GM12878 (cell line): ENCODE measurements at regions not wholly inside any gene's neighbourhood (a gene's known extent, or its start where the extent isn't known, plus 50 kb on each side); places are given as distances from the start of the nearest gene placed in this dataset.

Experiments
- ATAC-seq: fragments of 200-7000 bp; cut with Tn5 transposase; 3 replicates; pipeline ENCODE4 v1.9.1; 2020; ENCODE audit warnings: mild to moderate bottlenecking, moderate library complexity
- BruUV-seq: library from RNA; stranded (reverse); fragments of 400-500 nt; replicated peaks from 2 replicates; lab custom pipeline; 2021; lab: Mats Ljungman, UMichigan
- CTCF ChIA-PET: fragments of 300-600 bp; sonication (Branson Sonifier 250); formaldehyde crosslinking; extraction: SDS; loops from one replicate; lab custom pipeline; 2021; ENCODE audit warnings: inconsistent platforms; lab: Yijun Ruan, JAX
- POLR2A ChIA-PET: fragments of 350-600 bp; formaldehyde crosslinking; extraction: SDS; loops from one replicate; lab custom pipeline; 2021; ENCODE audit warnings: inconsistent platforms; lab: Charles Lee
- RAD21 ChIA-PET: fragments of 300-600 bp; sonication (Branson Sonifier 250); formaldehyde crosslinking; loops from one replicate; lab custom pipeline; 2023; ENCODE audit warnings: antibody characterized with exemption; ENCODE audit not compliant: unreplicated experiment; lab: Charles Lee
- SMC1A ChIA-PET: fragments of 300-600 bp; sonication (Branson Sonifier 250); formaldehyde crosslinking; loops from one replicate; lab custom pipeline; 2023; ENCODE audit not compliant: unreplicated experiment, uncharacterized antibody; lab: Charles Lee
- DNase-seq: peaks from one replicate; pipeline ENCODE4 v3.0.0-alpha.2; 2011; ENCODE audit warnings: low read depth, low spot score
- FAIRE-seq: peaks from 3 replicates; lab custom pipeline; 2011; peaks lifted over from hg19 to GRCh38; lab: Jason Lieb, UNC
- H2AFZ ChIP-seq: 2 replicates; pipeline ENCODE4 v1.6.0; 2011; ENCODE audit warnings: low read depth, low read length, control low read depth; ENCODE audit not compliant: control insufficient read depth
- H3K27ac ChIP-seq: 2 replicates; pipeline ENCODE4 v1.5.1; 2011; ENCODE audit warnings: control low read depth; ENCODE audit not compliant: control insufficient read depth, insufficient read depth
- H3K27me3 ChIP-seq, 2 experiments: replicated peaks in 1 of 2; 2 replicates each; pipeline versions ENCODE4 v1.6.0 to v1.6.1; 2011; ENCODE audit warnings: low read length in 1 of 2; ENCODE audit not compliant: control insufficient read depth in 2 of 2, insufficient read depth in 2 of 2
- H3K36me3 ChIP-seq, 2 experiments: 2 replicates each; pipeline ENCODE4 v1.5.1; 2011; ENCODE audit warnings: low read length in 1 of 2; ENCODE audit not compliant: control insufficient read depth in 2 of 2, insufficient read depth in 2 of 2
- H3K4me1 ChIP-seq: 2 replicates; pipeline ENCODE4 v1.6.1; 2011; ENCODE audit warnings: mild to moderate bottlenecking, low read length, moderate library complexity, mixed read lengths; ENCODE audit not compliant: control insufficient read depth, insufficient read depth
- H3K4me2 ChIP-seq: 2 replicates; pipeline ENCODE4 v1.6.0; 2011; ENCODE audit warnings: control low read depth; ENCODE audit not compliant: control insufficient read depth, insufficient read depth
- H3K4me3 ChIP-seq: fragments of 200-600 bp; sonication (generic); 2 replicates; pipeline ENCODE4 v1.5.1; 2016
- H3K79me2 ChIP-seq: 2 replicates; pipeline ENCODE4 v1.6.0; 2011; ENCODE audit warnings: low read length; ENCODE audit not compliant: control insufficient read depth, insufficient read depth
- H3K9ac ChIP-seq: 2 replicates; pipeline ENCODE4 v1.8.0; 2011; ENCODE audit warnings: low read length, control low read depth, mixed read lengths; ENCODE audit not compliant: control insufficient read depth, insufficient read depth
- H3K9me3 ChIP-seq: replicated peaks from 3 replicates; pipeline ENCODE4 v1.5.1; 2011; ENCODE audit warnings: mild to moderate bottlenecking, low read length; ENCODE audit not compliant: control insufficient read depth, insufficient read depth
- H4K20me1 ChIP-seq: 2 replicates; pipeline ENCODE4 v1.6.0; 2011; ENCODE audit not compliant: control insufficient read depth, insufficient read depth
- BACH1 ChIP-seq: fragments of 450-650 bp; IDR thresholded peaks from 2 replicates; pipeline ENCODE4 v1.6.1; 2017; ENCODE audit warnings: mild to moderate bottlenecking, borderline replicate concordance
- BCL11A ChIP-seq: IDR thresholded peaks from 2 replicates; pipeline ENCODE4 v1.6.1; 2011; ENCODE audit warnings: low read depth, low read length
- KDM1A ChIP-seq: fragments of 200-600 bp; sonication (generic); IDR thresholded peaks from 2 replicates; pipeline ENCODE4 v1.6.1; 2016; ENCODE audit warnings: borderline replicate concordance
- LARP7 ChIP-seq: fragments of 450-650 bp; IDR thresholded peaks from 2 replicates; pipeline ENCODE4 v1.6.1; 2017; ENCODE audit warnings: mild to moderate bottlenecking
- RUNX3 ChIP-seq: IDR thresholded peaks from 2 replicates; pipeline ENCODE4 v1.6.1; 2012; ENCODE audit warnings: low read length, inconsistent platforms
- WGBS: methylation state at CpG from one replicate; pipeline ENCODE4 v1.1.6; 2016; ENCODE audit warnings: low lambda C conversion rate; ENCODE audit not compliant: insufficient replicate concordance, insufficient coverage; ENCODE audit errors: missing lambda C conversion rate; 5-methylcytosine and 5-hydroxymethylcytosine counted together
- in situ Hi-C: fragments of 300-500 bp; cut with MboI; formaldehyde crosslinking; loops from 9 replicates; pipeline ENCODE4 v1.14.3; 2018; ENCODE audit warnings: mixed read lengths
- intact Hi-C: fragments of 100-400 bp; cut with micrococcal nuclease; formaldehyde crosslinking; loops from one replicate; pipeline ENCODE4 v1.14.2; 2022; ENCODE audit not compliant: unreplicated experiment

GRCh38 chr6:74757813-74758212, 448.0 kb downstream of the COL12A1 start:
- WGBS: 0% methylated on average over 1 of the region's 1 CpG
- RAD21 ChIA-PET: interaction anchor here (1.3 kb wide), 1 partner anchor 11 kb away, joined by 3 read pairs; no protein-coding TSS in a partner anchor
- Histone ChIP-seq H3K27me3 (no peaks in the 10 kb centered on the region; a peak in 1 of 4 replicates), H3K27ac (no peak overlapping the region), H4K20me1 (no peaks in the 10 kb centered on the region), H3K79me2 (no peaks in the 10 kb centered on the region), H3K4me3 (no peak overlapping the region), H2AFZ (no peak overlapping the region), H3K36me3 (no peaks in the 10 kb centered on the region), H3K4me2 (no peak overlapping the region), H3K9ac (no peak overlapping the region), H3K4me1 (no peaks in the 10 kb centered on the region), H3K9me3 (no peaks in the 10 kb centered on the region)
- CTCF ChIA-PET: no interaction called here
- intact Hi-C loops: loop anchor here (10.0 kb wide), 1 partner anchor 447 kb away; the partner anchor contains the start of gene COL12A1
- ATAC-seq (no peak), FAIRE-seq (no peak), DNase-seq (no peak)
- in situ Hi-C loops: no loop called here
- SMC1A ChIA-PET: no interaction called here
- BruUV-seq: no TSS peak
- POLR2A ChIA-PET: no interaction called here
- no peak for TF ChIP-seq KDM1A

GRCh38 chr6:74756923-74757322, 448.9 kb downstream of the COL12A1 start:
- no peak for TF ChIP-seq LARP7
- TF ChIP-seq BCL11A: no peak
- TF ChIP-seq BACH1: no peak
- no peak for TF ChIP-seq KDM1A
- no peak for TF ChIP-seq RUNX3
- H4K20me1 ChIP-seq: no peaks in the 10 kb centered on the region
- H3K36me3 ChIP-seq: no peaks in the 10 kb centered on the region
- FAIRE-seq: no peak
- H3K27ac ChIP-seq: no peak overlapping the region
- H3K27me3 ChIP-seq: no peaks in the 10 kb centered on the region; a peak in 1 of 4 replicates
- CTCF ChIA-PET: no interaction called here
- H2AFZ ChIP-seq: no peak overlapping the region
- DNase-seq: no peak
- H3K9me3 ChIP-seq: no peaks in the 10 kb centered on the region
- POLR2A ChIA-PET: no interaction called here
- no peak overlapping the region for H3K4me2 ChIP-seq
- no peak overlapping the region for H3K4me3 ChIP-seq
- H3K79me2 ChIP-seq: no peaks in the 10 kb centered on the region
- no TSS peak for BruUV-seq
- H3K4me1 ChIP-seq: no peaks in the 10 kb centered on the region
- ATAC-seq: no peak
- RAD21 ChIA-PET: interaction anchor here (1.3 kb wide), 1 partner anchor 12 kb away, joined by 3 read pairs; no protein-coding TSS in a partner anchor
- intact Hi-C loops (loop anchor here (10.0 kb wide), 1 partner anchor 448 kb away; the partner anchor contains the start of gene COL12A1), in situ Hi-C loops (no loop called here)
- WGBS: 0% methylated on average over 2 of the region's 2 CpGs
- no peak overlapping the region for H3K9ac ChIP-seq
- SMC1A ChIA-PET: no interaction called here
